Testis (tissue), 2 donors: ENCODE measurements at regions not wholly inside any gene's neighbourhood (a gene's known extent, or its start where the extent isn't known, plus 50 kb on each side); places are given as distances from the start of the nearest gene placed in this dataset.
"Not testable (repeated sequence)": the region's sequence is repeated elsewhere in the genome, so short reads cannot be mapped to it uniquely, and the experiment has no call there.

Experiments used
- DNase-seq: peaks from one replicate; pipeline ENCODE4 v3.0.0-alpha.2; 2019
- H3K27ac ChIP-seq, 2 donors: fragments of 200-600 bp; sonication (generic); one replicate each; pipeline ENCODE4 v1.5.1; 2019
- H3K27me3 ChIP-seq: fragments of 200-600 bp; sonication (generic); one replicate; pipeline ENCODE4 v1.5.1; 2019
- H3K36me3 ChIP-seq: fragments of 200-600 bp; sonication (generic); one replicate; pipeline ENCODE4 v1.5.1; 2017; ENCODE audit warnings: low read depth; ENCODE audit errors: missing control alignments
- H3K4me1 ChIP-seq: fragments of 200-600 bp; sonication (generic); one replicate; pipeline ENCODE4 v1.5.1; 2019
- H3K4me3 ChIP-seq, 2 donors: fragments of 200-600 bp; sonication (generic); one replicate each; pipeline ENCODE4 v1.5.1; 2017 to 2019
- H3K9me3 ChIP-seq: fragments of 200-600 bp; sonication (generic); one replicate; pipeline ENCODE4 v1.5.1; 2017
- POLR2A ChIP-seq: fragments of 450-650 bp; IDR thresholded peaks from one replicate; pipeline ENCODE4 v1.6.1; 2017; ENCODE audit warnings: antibody characterized with exemption, mild to moderate bottlenecking, moderate library complexity
- WGBS, 2 donors: methylation state at CpG; one replicate each; pipeline ENCODE4 v1.1.5; 2018; 5-methylcytosine and 5-hydroxymethylcytosine counted together
- intact Hi-C: fragments of 100-400 bp; cut with DNase I; formaldehyde crosslinking; loops from one replicate; pipeline ENCODE4 v1.15.1; 2023; ENCODE audit warnings: low total_unique reads
- TF ChIP-seq, protein P1 (sequence below), 3 experiments: fragments of 450-650 bp in 2 of 3; fragments of 200-600 bp in 1 of 3; sonication (generic) in 1 of 3; IDR thresholded peaks; one replicate each; pipeline ENCODE4 v1.5.1; 2016 to 2019; ENCODE audit warnings: antibody characterized with exemption in 3 of 3, mild to moderate bottlenecking in 2 of 3, moderate library complexity in 1 of 3

DNA sequence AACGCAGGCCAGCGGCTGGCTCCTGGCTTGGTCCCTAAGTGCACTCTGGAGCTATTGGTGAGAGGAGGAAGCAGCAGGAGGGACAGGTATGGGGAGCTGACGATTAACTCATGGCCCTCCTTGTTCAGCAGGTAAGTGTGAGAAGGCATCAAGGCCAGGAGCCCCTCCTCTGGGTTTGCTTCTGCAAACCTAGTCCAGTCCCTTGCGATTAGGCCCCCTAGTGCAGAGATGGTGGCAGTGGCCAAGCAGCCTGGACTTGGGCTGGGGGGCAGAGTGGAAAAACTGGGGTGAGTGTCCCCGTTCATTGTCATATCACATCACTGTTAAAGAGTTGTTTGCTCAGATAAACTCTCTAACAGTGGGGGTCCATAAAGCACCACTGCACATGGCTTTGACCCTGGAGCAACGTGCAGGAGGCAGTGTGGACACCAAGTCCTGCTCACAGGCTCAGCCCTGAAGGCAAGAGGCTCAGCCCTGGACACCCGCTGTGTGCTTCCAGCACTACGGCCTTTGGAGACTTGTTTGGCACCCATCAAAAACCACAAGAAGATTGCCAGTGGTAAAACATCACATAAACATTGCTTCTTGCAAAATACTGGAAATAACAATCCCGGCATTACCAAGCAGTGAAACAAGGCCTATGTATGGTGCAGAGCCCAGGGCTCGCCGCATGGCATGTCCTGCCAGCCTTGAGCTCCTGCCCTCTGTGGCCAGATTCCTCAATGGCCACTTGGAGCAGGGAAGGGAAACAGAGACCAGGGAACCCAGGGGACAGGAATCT is 184.3 kb upstream of the RTL1 start:
- Histone ChIP-seq H3K27ac (no peak overlapping the region), H3K27me3 (no peaks in the 10 kb centered on the region), H3K36me3 (no peaks in the 10 kb centered on the region), H3K9me3 (no peaks in the 10 kb centered on the region), H3K4me1 (no peaks in the 10 kb centered on the region), H3K4me3 (no peak overlapping the region)
- intact Hi-C loops, result no loop called here
- TF ChIP-seq, protein P1, sequence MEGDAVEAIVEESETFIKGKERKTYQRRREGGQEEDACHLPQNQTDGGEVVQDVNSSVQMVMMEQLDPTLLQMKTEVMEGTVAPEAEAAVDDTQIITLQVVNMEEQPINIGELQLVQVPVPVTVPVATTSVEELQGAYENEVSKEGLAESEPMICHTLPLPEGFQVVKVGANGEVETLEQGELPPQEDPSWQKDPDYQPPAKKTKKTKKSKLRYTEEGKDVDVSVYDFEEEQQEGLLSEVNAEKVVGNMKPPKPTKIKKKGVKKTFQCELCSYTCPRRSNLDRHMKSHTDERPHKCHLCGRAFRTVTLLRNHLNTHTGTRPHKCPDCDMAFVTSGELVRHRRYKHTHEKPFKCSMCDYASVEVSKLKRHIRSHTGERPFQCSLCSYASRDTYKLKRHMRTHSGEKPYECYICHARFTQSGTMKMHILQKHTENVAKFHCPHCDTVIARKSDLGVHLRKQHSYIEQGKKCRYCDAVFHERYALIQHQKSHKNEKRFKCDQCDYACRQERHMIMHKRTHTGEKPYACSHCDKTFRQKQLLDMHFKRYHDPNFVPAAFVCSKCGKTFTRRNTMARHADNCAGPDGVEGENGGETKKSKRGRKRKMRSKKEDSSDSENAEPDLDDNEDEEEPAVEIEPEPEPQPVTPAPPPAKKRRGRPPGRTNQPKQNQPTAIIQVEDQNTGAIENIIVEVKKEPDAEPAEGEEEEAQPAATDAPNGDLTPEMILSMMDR (IDR thresholded peaks at IDR 0.05), result no peak
- no peak for TF ChIP-seq POLR2A
- peak; percentile 12 for DNase-seq
- 83 to 90% methylated on average over 11 of the region's 11 CpGs for WGBS, 2 donors

DNA sequence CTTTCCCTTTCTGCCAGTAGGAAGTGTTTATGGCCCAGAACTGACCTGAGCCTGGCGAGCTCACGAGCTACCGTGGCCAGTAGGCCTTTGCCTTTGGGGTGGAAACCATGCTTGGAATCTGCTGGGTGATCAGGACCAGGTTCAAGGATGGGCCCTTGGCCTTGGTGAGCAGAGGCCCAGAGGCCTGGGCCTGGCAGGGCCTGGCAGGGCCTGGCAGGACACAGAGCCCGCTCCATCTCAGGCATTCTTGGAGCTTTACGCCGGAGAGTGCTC is 184.8 kb upstream of the RTL1 start:
- DNase-seq, result peak; percentile 2
- Histone ChIP-seq H3K27ac (no peak overlapping the region), H3K4me3 (no peak overlapping the region), H3K4me1 (no peaks in the 10 kb centered on the region), H3K9me3 (no peaks in the 10 kb centered on the region), H3K36me3 (no peaks in the 10 kb centered on the region), H3K27me3 (no peaks in the 10 kb centered on the region)
- no peak for TF ChIP-seq POLR2A
- TF ChIP-seq, protein P1 (IDR thresholded peaks at IDR 0.05), result no peak
- intact Hi-C loops, result no loop called here
- WGBS, 2 donors, result 96% methylated on average over 5 of the region's 6 CpGs; no CpG with 5 or more reads in 1 of the 2 donors

DNA sequence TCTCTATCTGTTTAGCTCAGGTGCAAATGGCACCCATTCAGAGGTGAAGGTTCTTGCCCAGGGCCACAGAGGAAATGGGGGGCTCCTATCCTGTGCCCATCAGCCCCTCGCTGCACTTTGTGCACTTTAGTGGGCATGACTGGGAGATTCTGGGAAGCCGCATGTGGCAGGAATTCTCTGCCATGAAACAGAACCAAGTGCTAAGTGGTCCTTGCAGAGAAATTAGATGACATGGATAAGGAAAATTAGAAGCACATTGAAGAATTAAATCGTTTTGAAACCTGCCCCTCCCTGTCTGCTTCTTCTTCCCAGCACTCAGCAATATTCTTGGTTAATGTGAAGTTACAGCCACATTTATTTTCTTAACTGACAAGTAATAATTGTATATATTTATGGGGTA is 185.2 kb upstream of the RTL1 start:
- no peak overlapping the region for H3K27ac ChIP-seq
- DNase-seq, result no peak
- intact Hi-C loops, result no loop called here
- 92 to 97% methylated on average over 3 of the region's 3 CpGs for WGBS, 2 donors
- H3K27me3 ChIP-seq, result no peaks in the 10 kb centered on the region
- no peak overlapping the region for H3K4me3 ChIP-seq
- H3K4me1 ChIP-seq, result no peaks in the 10 kb centered on the region
- no peaks in the 10 kb centered on the region for H3K9me3 ChIP-seq
- no peak for TF ChIP-seq POLR2A
- TF ChIP-seq, protein P1 (IDR thresholded peaks at IDR 0.05), result no peak
- H3K36me3 ChIP-seq, result no peaks in the 10 kb centered on the region

DNA sequence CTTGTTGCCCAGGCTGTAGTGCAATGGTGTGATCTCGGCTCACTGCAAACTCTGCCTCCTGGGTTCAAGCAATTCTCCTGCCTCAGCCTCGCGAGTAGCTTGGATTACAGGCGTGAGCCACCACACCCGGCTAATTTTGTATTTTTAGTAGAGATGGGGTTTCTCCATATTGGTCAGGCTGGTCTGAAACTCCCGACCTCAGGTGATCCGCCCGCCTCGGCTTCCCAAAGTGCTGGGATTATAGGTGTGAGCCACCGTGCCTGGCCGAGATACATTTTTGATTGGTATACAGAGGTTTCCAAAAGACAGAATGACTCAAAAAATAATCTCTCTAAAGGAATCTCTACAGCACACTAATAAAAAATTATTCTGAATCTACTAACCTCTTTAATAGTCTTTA is 187.0 kb upstream of the RTL1 start:
- H3K27ac ChIP-seq, H3K4me1 ChIP-seq, H3K36me3 ChIP-seq, intact Hi-C loops, H3K27me3 ChIP-seq, H3K9me3 ChIP-seq, H3K4me3 ChIP-seq: not testable (repeated sequence)
- 93 to 95% methylated on average over 11 of the region's 11 CpGs for WGBS, 2 donors
- DNase-seq, result peak; percentile 10

DNA sequence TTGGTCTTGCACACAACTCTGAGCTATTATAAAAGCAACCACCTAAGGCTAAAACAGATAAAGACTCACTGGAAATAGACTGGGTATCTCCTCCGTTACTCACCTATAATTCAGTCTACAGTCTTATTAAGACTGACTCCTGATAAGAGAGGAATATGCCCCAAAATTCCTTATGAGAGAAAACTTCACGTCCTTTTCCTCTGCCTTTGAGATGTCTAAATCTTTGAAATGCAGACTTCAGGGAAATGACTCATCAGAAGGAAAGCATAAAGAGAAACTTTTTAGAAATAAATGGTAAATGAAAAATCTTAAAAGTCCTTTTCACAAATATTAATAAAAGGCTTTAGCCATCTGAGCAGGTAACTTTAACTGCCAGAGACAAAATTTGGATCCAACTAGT is 187.5 kb upstream of the RTL1 start:
- Histone ChIP-seq H3K4me3 (no peak overlapping the region), H3K9me3 (no peaks in the 10 kb centered on the region), H3K4me1 (no peaks in the 10 kb centered on the region), H3K27me3 (no peaks in the 10 kb centered on the region), H3K27ac (no peak overlapping the region), H3K36me3 (no peaks in the 10 kb centered on the region)
- no peak for DNase-seq
- WGBS, 2 donors, result 63 to 71% methylated on average over 2 of the region's 2 CpGs
- intact Hi-C loops, result no loop called here
- TF ChIP-seq, protein P1 (IDR thresholded peaks at IDR 0.05), result no peak
- no peak for TF ChIP-seq POLR2A

DNA sequence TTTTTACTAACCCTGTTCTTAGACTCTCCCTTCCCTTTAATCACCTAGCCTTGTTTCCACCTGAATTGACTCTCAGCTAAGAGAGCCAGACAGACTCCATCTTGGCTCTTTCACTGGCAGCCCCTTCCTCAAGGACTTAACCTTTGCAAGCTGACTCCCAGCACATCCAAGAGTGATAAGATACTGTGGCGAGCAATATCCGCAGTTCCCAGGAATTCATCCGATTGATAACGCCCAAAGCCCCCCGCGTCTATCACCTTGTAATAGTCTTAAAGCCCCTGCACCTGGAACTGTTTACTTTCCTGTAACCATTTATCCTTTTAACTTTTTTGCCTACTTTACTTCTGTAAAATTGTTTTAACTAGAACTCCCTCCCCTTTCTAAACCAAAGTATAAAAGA is 191.4 kb upstream of the RTL1 start:
- H3K27ac ChIP-seq, H3K36me3 ChIP-seq, H3K4me1 ChIP-seq, intact Hi-C loops, H3K27me3 ChIP-seq, H3K4me3 ChIP-seq, H3K9me3 ChIP-seq: not testable (repeated sequence)
- DNase-seq, result peak; percentile 2
- 62 to 65% methylated on average over 6 of the region's 6 CpGs for WGBS, 2 donors
